ENCODE measurements at regions not wholly inside any gene's neighbourhood (a gene's known extent, or its start where the extent isn't known, plus 50 kb on each side); places are given as distances from the start of the nearest gene placed in this dataset.

DNA sequence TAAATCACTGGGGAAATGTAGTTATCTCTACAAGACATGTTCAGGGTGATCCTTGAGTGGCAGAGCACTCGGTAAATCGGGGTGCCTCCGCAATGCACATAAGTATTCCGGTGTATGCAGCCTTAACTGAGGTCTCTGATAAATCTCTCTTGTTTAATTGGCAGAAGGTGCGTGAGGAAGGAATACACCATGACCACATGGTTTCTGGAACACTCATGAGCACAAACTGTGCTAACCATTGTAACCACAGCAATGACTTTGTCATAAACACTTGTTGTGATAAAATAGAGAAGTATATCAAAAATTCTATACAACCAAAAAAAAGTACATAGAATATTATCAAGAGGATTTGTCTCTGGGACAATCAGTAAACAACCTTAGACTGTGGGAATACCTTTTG lies 146.8 kb upstream of the DIO2 start:
- peaks cover 0 to 17% (median 4%) of the 10 kb centered on the region in 9 donors for H3K9me3 Mint-ChIP-seq
- H3K27ac Mint-ChIP-seq: no peak overlapping the region
- no peak overlapping the region for H3K4me3 Mint-ChIP-seq
- DNase-seq (no peak), ATAC-seq (no peak)
- POLR2A ChIA-PET: no interaction called here
- H3K27me3 Mint-ChIP-seq: peaks cover 0 to 3% (median 0%) of the 10 kb centered on the region in 5 donors
- H3K36me3 Mint-ChIP-seq: no peaks in the 10 kb centered on the region
- H3K4me1 Mint-ChIP-seq: no peaks in the 10 kb centered on the region

DNA sequence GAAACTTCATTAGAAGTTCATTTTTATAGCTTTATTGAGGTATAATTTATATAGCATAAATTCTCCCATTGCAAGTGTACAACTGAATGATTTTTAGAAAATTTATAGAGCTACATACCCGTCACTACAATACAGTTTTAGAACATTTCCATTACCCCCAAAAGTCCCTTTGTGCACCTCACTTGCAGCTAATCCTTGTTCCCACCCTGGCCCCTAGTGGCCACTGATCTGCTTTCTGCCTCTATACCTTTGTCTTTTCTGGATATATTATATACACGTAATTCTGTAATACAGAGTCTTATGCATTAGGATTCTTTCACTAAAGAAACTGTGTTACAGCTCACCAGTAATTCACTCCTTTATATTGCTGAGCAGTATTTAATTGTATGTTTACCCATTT lies 145.1 kb upstream of the DIO2 start:
- no peak overlapping the region for H3K27ac Mint-ChIP-seq
- H3K36me3 Mint-ChIP-seq: no peaks in the 10 kb centered on the region
- POLR2A ChIA-PET: no interaction called here
- no peak overlapping the region for H3K4me3 Mint-ChIP-seq
- peaks cover 0 to 3% (median 0%) of the 10 kb centered on the region in 5 donors for H3K27me3 Mint-ChIP-seq
- peaks cover 0 to 20% (median 2%) of the 10 kb centered on the region in 9 donors for H3K9me3 Mint-ChIP-seq
- ATAC-seq: no peak
- DNase-seq: no peak
- H3K4me1 Mint-ChIP-seq: no peaks in the 10 kb centered on the region

DNA sequence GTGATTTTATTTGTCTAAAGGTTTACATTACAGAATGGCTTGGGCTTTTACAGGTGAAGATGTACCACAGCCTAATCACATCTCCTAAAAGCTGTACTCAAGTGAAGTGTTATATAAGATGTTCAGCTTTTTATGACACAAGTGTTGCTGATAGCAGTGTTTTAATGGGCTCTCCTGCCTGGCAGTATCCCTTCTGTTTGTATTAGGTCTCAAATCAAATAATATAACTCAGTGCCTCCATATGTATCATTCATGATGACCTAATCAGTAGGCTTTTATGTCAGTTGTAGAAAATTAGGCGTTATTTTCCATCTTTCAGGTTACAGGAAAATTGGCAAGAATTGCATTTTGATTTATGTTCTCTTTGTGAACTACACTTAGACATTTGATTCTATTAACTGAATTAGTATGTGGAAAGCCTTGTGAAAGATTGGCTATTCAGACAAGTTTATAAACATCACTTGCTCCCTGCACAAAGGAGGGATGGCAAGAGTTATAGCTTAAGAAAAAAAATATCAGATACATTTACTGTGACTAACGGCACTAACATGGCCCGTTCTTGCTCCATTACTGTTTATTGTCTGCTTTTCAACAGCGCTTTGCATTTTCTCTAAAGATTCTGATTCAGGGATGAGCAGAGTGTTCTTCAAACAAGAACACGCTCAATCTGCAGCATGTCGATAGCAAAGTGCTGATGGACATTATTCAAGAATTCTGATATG lies 143.7 kb upstream of the DIO2 start:
- Mint-ChIP-seq H3K9me3 (peaks cover 0 to 24% (median 2%) of the 10 kb centered on the region in 9 donors), H3K4me3 (no peak overlapping the region), H3K27ac (no peak overlapping the region), H3K36me3 (no peaks in the 10 kb centered on the region), H3K27me3 (peaks cover 0 to 3% (median 0%) of the 10 kb centered on the region in 5 donors), H3K4me1 (no peaks in the 10 kb centered on the region)
- POLR2A ChIA-PET: no interaction called here
- DNase-seq (no peak), ATAC-seq (no peak)

DNA sequence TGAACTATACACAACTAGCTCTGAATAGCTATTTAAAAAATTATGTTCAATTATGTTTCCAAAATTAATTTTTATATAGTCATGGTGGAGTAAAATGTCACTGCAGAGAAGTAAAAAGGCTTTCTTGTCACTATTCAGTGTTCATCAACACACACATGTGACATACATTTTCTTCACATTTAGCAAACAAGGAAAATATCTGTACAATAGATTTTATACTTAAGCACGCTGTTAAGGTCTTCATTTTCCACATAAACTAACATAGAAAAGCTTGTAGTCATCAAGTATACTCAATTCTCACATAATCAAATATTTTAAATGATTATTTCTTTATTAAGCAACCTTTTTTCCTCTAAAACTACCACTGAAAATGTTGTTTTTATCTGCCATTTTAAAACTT lies 141.2 kb upstream of the DIO2 start:
- Mint-ChIP-seq H3K4me3 (no peak overlapping the region), H3K27ac (no peak overlapping the region), H3K4me1 (no peaks in the 10 kb centered on the region), H3K36me3 (no peaks in the 10 kb centered on the region), H3K27me3 (peaks cover 0 to 3% (median 0%) of the 10 kb centered on the region in 5 donors), H3K9me3 (peaks cover 0 to 23% (median 0%) of the 10 kb centered on the region in 9 donors)
- ATAC-seq (no peak), DNase-seq (no peak)
- POLR2A ChIA-PET: no interaction called here

DNA sequence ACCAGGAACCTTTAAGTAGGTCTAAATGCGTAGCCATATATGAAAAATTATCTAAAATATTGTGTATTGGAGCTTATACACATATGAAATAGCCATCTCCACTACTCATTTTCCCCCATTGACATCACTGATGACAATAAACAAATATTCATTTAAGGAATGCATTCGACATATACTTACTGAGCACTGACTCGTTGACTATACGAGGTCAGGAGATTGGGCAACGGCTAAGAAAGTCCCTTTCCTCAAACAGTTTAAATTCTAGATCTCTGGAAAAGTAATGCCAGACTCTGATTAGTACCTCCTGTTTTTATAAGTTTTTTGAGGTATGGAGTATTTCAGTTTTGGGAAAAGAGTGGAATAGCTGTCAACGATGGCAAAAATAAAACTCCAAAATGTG lies 139.4 kb upstream of the DIO2 start:
- H3K27me3 Mint-ChIP-seq: peaks cover 0 to 3% (median 0%) of the 10 kb centered on the region in 5 donors
- H3K27ac Mint-ChIP-seq: no peak overlapping the region
- POLR2A ChIA-PET: no interaction called here
- DNase-seq (no peak), ATAC-seq (no peak)
- no peak overlapping the region for H3K4me3 Mint-ChIP-seq
- no peaks in the 10 kb centered on the region for H3K4me1 Mint-ChIP-seq
- no peaks in the 10 kb centered on the region for H3K36me3 Mint-ChIP-seq
- H3K9me3 Mint-ChIP-seq: peaks cover 0 to 23% (median 0%) of the 10 kb centered on the region in 9 donors

DNA sequence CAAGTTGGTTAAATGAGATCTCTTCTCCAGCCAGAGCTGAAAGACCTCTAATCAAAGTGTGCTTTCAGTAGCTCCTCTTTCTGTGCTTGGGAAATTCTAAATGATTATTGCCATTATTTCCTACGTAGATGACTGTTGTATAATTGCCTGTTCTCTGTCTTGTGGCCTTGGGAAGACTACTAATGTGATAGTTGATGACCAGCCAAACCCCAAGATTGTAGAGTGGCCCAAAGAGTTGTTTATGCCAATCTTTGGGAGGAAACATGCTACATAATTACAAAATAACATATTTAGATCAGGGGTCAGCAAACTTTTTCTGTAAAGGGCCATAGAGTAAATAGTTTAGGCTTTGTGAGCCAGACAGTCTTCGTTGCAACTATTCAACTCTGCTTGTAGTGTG lies 135.1 kb upstream of the DIO2 start:
- ATAC-seq (no peak), DNase-seq (no peak)
- no peaks in the 10 kb centered on the region for H3K27me3 Mint-ChIP-seq
- no peak overlapping the region for H3K27ac Mint-ChIP-seq
- no peak overlapping the region for H3K4me3 Mint-ChIP-seq
- no peaks in the 10 kb centered on the region for H3K36me3 Mint-ChIP-seq
- POLR2A ChIA-PET: no interaction called here
- no peaks in the 10 kb centered on the region for H3K4me1 Mint-ChIP-seq
- peaks cover 0 to 15% (median 1%) of the 10 kb centered on the region in 9 donors for H3K9me3 Mint-ChIP-seq

DNA sequence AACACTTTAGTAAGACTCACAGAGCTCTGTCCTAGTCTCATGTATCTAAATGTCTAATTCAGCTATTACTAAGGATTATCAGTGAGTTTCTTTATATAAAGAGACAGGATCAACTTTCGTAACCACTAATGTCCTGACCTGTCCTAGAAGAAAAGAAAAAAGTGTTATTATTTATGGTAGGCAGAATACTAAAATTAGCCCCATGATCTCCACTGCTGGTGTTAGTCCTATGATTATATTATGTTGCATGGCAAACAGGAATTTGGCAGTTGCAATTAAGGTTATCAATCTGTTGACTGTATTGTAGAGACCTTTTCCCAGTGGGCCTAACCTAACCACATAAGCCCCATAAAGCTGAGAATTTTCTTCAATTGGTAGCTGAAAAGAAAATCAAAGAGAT lies 132.9 kb upstream of the DIO2 start:
- Mint-ChIP-seq H3K36me3 (no peaks in the 10 kb centered on the region), H3K4me3 (no peak overlapping the region), H3K4me1 (no peaks in the 10 kb centered on the region), H3K9me3 (peaks cover 0 to 25% (median 4%) of the 10 kb centered on the region in 9 donors), H3K27ac (no peak overlapping the region), H3K27me3 (no peaks in the 10 kb centered on the region)
- DNase-seq (no peak), ATAC-seq (no peak)
- POLR2A ChIA-PET: no interaction called here

DNA sequence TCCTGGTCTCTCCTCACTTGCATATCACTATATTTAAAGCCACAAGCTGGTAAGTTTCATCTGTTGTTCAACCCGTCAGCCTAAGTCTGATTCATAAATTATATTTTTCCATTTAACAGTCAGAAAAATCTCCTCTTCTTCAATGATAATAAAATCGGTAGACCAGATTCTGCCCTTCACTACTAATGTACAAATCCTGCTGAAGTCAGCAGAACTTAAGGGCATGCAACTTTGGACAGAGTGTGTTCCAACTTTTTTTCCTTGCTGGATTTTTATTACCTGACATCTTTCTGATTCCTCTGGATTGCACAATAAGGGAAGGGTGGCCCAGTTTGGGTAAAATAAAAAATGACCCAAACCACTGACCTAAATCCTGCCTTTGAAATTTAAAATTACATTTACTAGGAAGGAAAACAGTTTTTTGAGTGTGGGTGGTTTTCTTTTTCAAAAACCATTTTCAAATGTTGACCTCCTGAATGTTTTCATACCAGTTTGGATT lies 125.4 kb upstream of the DIO2 start:
- Mint-ChIP-seq H3K27me3 (peaks cover 0 to 6% (median 0%) of the 10 kb centered on the region in 5 donors), H3K9me3 (peaks cover 0 to 43% (median 6%) of the 10 kb centered on the region in 9 donors), H3K4me1 (no peaks in the 10 kb centered on the region), H3K27ac (no peak overlapping the region), H3K4me3 (no peak overlapping the region), H3K36me3 (no peaks in the 10 kb centered on the region)
- DNase-seq (no peak), ATAC-seq (no peak)
- POLR2A ChIA-PET: no interaction called here

DNA sequence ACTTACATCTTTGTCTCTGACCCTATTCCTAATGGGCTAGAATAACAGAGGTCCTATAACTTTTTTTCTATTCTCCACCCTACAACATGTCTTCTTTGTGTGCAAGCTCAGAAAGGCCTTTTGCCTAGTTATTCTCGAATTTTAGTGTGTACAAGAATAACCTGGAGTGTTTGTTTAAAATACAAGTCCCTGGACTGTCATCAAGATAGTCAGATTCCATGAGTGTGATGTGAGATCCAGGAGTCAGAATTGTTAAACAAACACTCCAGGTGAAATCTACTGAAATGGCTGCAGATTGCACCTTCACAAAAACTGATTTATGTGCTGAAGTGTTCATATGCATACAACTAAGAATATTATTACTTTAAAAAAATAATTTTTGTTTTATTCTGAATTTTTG lies 114.4 kb upstream of the DIO2 start:
- DNase-seq: no peak
- Mint-ChIP-seq H3K27ac (no peak overlapping the region), H3K9me3 (peaks cover 0 to 9% (median under 1%) of the 10 kb centered on the region in 9 donors), H3K4me1 (no peaks in the 10 kb centered on the region), H3K27me3 (no peaks in the 10 kb centered on the region), H3K4me3 (no peak overlapping the region), H3K36me3 (no peaks in the 10 kb centered on the region)
- POLR2A ChIA-PET: no interaction called here
- no peak for ATAC-seq

DNA sequence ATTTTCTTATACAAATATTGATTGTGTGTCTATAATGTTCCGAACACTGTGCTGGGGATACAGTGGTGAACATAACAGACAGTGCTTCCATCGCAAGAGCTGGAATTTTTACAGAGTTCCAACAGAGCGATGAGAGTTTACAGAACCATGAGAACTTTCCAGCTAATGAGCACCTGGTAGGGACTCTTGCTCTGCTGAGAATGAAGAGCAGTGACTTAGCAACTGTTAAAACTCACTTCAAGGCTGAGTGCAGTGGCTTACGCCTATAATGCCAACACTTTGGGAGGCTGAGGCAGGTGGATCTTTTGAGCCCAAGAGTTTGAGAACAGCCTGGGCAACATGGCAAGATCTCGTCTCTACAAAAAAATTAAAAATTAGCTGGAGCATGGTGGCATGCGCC lies 113.8 kb upstream of the DIO2 start:
- H3K4me1 Mint-ChIP-seq: no peaks in the 10 kb centered on the region
- ATAC-seq (no peak), DNase-seq (no peak)

DNA sequence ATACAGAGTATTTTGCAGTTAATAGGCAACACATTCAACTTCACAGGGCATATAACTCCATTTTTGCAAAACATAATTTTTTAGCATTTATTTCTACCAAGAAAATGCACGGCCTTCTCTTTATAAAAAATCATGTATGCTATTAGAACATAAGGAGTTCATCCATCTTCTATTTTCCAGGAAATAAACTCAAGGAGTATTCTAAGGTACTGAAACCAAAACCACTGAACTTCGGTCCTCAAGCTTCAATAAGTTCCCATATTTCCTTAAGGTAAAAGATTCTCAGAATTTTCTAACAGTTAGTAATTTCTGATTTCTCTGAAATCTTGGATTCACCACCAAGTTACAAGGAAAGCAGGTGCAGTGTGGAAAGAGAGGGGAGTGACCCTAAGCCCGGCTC lies 113.3 kb upstream of the DIO2 start:
- DNase-seq (no peak), ATAC-seq (no peak)
- Mint-ChIP-seq H3K36me3 (no peaks in the 10 kb centered on the region), H3K27ac (no peak overlapping the region), H3K27me3 (no peaks in the 10 kb centered on the region), H3K4me3 (no peak overlapping the region), H3K4me1 (no peaks in the 10 kb centered on the region), H3K9me3 (peaks cover 0 to 10% (median 4%) of the 10 kb centered on the region in 9 donors)
- POLR2A ChIA-PET: no interaction called here

More for the DNA sequence above, 113.8 kb upstream of the DIO2 start:
- H3K36me3 Mint-ChIP-seq: no peaks in the 10 kb centered on the region
- POLR2A ChIA-PET: no interaction called here
- peaks cover 0 to 10% (median 1%) of the 10 kb centered on the region in 9 donors for H3K9me3 Mint-ChIP-seq
- H3K27ac Mint-ChIP-seq: no peak overlapping the region
- H3K4me3 Mint-ChIP-seq: no peak overlapping the region
- no peaks in the 10 kb centered on the region for H3K27me3 Mint-ChIP-seq

DNA sequence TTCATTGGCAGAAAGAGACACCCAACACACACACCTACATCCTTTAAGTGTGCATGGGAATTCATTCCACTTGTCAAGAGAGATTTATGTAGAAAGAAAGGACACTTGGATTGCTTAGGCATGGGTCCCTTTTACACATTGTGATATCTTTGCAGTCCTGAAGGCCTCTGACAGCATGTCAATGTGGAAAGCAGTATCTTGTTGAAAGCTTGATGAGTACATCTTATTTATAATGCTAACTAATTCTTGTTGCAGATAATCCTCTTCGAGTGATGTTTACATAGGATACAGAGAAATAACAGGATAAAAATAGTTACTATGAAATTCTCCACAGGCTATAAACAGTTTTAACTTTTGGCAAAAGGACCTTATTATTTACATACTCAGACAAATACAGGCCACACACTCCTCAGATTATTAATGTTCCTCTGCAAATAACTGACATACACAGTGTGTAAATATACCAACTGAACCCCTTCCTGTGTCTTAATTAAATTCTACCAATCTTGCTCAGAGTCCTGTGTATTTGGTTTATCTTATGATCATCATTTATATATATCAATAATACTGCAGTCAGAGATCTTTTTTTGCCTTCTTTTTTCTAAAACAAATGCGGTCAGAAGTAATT lies 111.8 kb upstream of the DIO2 start:
- peaks cover 1 to 25% (median 13%) of the 10 kb centered on the region in 9 donors for H3K9me3 Mint-ChIP-seq
- ATAC-seq (no peak), DNase-seq (no peak)
- no peak overlapping the region for H3K4me3 Mint-ChIP-seq
- POLR2A ChIA-PET: no interaction called here
- no peaks in the 10 kb centered on the region for H3K27me3 Mint-ChIP-seq
- no peak overlapping the region for H3K27ac Mint-ChIP-seq
- H3K4me1 Mint-ChIP-seq: no peaks in the 10 kb centered on the region
- no peaks in the 10 kb centered on the region for H3K36me3 Mint-ChIP-seq

DNA sequence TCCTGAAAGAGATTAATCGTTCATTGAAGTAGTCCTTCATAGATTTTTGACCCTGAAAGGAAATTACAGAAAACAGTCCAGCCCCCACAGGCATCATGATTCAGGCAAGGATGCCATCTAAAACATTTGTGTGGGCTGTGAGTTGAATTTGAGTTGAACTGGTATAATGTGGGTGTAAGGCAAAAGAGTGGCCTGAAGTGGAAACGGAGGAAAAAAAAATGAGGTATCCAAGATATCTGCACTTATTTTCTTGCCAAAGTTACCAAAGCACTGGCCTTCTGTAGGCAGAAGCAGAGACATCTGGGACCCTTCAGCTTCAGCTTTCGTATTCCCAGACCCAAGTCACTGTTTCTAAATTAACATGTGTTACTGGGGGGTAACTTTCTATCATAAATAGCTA lies 105.1 kb upstream of the DIO2 start:
- Mint-ChIP-seq H3K36me3 (no peaks in the 10 kb centered on the region), H3K4me1 (no peaks in the 10 kb centered on the region), H3K27ac (no peak overlapping the region), H3K9me3 (peaks cover 4 to 27% (median 12%) of the 10 kb centered on the region in 9 donors), H3K27me3 (peaks cover 0 to 2% (median 0%) of the 10 kb centered on the region in 5 donors), H3K4me3 (no peak overlapping the region)
- ATAC-seq (no peak), DNase-seq (no peak)
- POLR2A ChIA-PET: no interaction called here

All from naive thymus-derived CD8-positive, alpha-beta T cell (primary cell).